NK-92 treated with Interleukin-12 subunit alpha and Interleukin-12 subunit beta, amount 100 ng/mL, for 24 hours (cell line): ENCODE measurements at regions not wholly inside any gene's neighbourhood (a gene's known extent, or its start where the extent isn't known, plus 50 kb on each side); places are given as distances from the start of the nearest gene placed in this dataset.

Source experiments
- DNase-seq: peaks from one replicate; lab custom pipeline; 2025; lab: John Stamatoyannopoulos, UW

DNA sequence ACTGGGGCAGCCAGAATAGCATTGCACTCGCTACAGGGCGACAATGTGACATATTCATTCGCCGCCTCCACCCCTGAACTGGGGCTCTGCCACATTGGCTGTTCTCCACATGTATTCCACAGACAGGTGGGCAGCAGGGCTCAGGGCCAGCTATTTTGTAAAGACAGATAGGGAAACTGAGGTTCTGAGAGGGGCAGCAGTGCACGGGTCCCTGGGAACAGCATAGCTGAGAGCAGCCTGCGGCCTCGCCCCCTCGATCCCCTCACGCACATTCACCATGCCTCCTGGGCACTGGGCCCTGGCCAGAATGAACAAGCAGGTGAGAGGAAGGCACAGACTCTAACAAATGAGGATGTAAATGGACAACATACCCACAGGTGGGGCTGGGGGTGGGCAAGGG lies 75.0 kb upstream of the SPATA12 start:
- no peak for DNase-seq

DNA sequence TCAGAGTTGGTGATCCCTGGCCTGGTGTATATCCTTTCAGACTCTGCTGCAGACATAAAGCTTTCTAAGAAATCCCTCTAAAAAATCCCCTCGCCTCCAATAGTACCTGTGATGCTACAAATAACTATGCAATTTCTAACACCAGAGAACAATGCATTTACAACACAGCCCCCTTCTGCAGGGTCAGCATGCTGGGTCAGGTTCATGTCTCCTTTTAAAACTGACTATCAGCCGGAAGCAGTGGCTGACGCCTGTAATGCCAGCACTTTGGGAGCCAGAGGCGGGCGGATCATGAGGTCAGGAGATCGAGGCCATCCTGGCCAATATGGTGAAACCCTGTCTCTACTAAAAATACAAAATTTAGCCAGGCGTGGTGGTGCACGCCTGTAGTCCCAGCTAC lies 77.0 kb upstream of the SPATA12 start:
- DNase-seq, result no peak

- DNase-seq, result no peak
Observed at GRCh38 chr3:56981445-56982230, 78.8 kb upstream of the SPATA12 start.

DNA sequence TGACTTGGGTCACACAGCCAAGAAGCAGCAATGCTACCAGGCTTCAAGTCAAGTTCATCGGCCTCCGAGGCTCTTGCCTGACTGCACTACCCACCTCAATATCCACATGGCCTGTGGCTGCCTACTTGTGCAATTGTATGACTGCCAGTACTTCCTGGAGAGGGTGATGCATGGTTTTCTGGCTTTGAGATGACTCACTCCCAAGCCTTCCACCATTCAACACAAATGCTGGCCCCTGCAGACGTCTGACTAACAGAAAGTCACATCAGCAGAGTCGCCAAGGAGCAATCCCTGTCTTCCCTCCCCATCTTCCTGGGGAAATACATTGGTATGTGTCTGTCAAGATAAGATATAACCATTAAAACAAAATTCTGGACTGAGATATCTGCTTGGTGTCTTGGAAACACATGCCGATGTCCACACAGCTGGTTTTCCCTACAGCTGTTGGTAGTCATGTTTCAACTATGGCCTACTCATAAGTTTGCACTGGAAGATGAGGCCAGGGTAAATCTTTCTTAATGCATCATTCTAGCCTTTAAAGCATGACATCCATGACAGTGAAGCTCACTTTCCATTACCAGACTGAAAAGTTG lies 79.6 kb upstream of the SPATA12 start:
- DNase-seq, result peak; percentile 61

GRCh38 chr3:56980243-56980642 lies 80.2 kb upstream of the SPATA12 start:
- no peak for DNase-seq

GRCh38 chr3:56979791-56980190 lies 80.7 kb upstream of the SPATA12 start:
- DNase-seq, result no peak

GRCh38 chr3:56977561-56977889 lies 82.9 kb upstream of the SPATA12 start:
- no peak for DNase-seq

DNA sequence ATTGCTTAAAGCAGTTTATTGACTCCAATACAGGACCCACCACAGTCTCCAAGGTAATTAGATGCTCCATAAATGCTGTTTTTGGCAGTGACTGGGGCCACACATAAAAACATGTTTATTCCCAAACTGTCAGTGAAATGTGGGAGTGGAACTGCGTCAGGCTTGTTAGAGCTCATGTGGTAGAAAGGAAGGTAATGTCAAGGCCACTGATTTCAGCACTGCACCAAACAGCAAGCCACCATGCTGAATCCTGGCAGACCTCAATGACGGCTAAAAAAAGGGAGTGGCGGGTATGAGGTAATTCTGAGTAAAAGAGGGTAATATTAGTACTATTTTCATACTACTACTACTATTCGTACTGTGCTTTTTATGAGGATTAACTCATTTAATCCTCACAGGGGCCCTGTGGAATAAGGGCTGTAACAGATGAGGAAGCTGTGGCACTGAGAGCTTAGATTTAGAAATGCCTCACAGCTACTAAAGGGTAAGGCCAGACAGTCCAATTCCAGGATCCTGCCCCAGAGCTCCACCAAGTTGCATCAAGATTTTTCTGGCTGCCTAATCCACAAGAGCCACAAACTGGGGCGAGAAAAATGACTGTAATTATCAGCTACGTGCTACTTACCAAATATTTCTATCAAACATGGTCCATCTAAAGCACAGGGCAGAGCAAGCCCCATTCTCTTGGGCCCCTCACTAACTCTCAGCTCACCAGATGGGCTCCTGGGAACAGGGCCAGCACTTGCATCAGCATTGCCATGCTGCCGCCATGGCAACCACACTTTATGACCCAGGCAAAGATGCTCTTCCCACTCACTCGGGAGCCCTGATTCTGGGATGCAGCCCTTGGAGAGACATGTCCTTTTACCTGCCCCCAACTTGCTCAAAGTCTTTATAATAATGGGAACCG lies 83.6 kb upstream of the SPATA12 start:
- no peak for DNase-seq

GRCh38 chr3:56975567-56975966 lies 84.9 kb upstream of the SPATA12 start:
- no peak for DNase-seq

GRCh38 chr3:56974247-56974930 lies 86.1 kb upstream of the SPATA12 start:
- DNase-seq, result no peak

DNA sequence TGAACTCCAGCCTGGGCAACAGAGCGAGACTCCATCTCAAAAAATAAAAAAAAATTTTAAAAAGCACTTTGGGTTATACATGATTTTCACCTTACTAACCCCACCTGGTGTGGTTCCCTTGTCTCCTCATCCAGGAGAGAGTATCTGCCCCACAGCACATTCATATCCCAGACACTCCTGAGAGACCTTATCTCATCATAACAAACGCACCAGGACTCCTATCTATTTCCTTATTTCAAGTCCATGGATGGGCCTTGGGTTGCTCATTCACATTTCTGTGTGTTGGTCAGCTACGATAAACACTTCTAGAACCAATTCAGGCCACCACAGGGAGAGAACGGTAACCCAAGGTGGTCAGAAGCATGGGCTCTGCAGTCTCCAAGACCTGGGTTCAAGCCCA lies 88.6 kb upstream of the SPATA12 start:
- no peak for DNase-seq

- DNase-seq, result no peak
Observed at GRCh38 chr3:56971261-56971660, 89.2 kb upstream of the SPATA12 start.

- no peak for DNase-seq
Observed at GRCh38 chr3:56970461-56970879, 90.0 kb upstream of the SPATA12 start.

GRCh38 chr3:56969851-56970250 lies 90.6 kb upstream of the SPATA12 start:
- DNase-seq, result no peak

- DNase-seq, result no peak
Observed at GRCh38 chr3:56966509-56966908, 94.0 kb upstream of the SPATA12 start.

DNA sequence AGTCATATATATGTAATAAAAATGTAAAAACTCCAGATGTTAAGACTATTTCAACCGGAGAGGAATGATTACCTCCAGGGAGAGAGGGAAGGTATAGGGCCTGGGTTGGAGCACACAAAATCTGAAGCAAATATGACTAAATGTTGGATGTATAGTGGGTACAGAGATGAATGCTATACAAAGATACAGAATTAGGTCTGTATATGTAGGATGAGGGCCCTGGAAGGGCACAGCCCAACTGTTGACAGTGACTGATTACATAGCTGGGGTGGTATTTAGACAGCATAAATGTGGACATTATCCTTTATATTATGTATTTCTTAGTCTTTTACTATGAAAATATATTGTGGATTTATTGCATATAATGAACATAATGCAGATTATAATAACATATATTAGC lies 94.4 kb upstream of the SPATA12 start:
- DNase-seq, result no peak

DNA sequence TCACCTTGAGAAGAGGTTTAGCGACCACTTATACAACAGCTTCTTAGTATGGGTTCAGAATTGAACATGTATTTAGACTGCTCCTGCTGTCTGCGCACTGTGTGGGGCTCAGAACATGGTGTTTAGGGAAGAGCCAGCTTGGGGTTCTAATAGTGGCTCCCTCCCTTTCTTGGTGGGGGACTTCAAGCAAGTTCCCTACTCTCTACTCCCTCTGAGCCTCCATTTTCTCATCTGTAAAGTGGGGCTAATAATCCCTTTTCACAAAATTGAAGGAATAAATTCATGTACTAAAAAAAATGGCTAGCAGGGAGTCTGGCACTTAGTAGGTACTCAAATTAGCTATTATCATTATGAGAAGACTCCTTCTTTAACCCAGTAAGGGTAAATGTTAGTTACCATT lies 97.5 kb upstream of the SPATA12 start:
- DNase-seq, result no peak

- DNase-seq, result no peak
Observed at GRCh38 chr3:56962206-56962605, 98.3 kb upstream of the SPATA12 start.

DNA sequence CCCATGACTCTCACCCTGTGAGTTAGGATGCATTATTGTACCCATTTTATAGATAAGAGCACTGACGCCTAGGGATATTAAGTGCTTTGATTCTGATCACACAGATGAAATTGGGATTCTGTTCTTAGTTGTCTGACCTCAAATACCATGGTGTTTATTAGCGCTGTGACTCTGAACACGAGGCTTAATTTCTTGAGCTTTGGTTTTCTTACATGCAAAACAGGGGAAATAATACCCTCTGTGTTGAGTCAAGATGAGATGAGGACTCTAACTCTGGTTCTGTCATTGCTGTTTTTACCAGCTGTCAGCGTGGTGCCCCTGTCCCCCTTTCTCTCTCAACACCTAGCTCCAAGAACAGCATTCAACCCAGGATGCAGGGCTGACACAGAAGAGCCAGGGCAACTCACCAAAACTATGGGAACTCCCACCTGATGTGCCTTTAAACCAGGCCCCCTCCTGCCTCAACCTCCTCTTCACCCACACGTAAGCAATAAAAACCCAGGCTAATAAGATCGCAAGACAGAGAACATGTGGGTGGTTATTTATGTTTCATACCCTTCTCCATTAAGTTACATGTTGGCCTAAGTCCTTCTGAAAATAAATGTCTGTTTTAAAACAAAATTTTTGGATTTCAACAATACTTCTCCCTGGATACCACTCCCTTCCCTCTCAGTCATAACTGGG lies 100.1 kb upstream of the SPATA12 start:
- DNase-seq, result no peak

- no peak for DNase-seq
Observed at GRCh38 chr3:56958879-56959278, 101.6 kb upstream of the SPATA12 start.

GRCh38 chr3:56957522-56957921 lies 102.9 kb upstream of the SPATA12 start:
- DNase-seq, result no peak

DNA sequence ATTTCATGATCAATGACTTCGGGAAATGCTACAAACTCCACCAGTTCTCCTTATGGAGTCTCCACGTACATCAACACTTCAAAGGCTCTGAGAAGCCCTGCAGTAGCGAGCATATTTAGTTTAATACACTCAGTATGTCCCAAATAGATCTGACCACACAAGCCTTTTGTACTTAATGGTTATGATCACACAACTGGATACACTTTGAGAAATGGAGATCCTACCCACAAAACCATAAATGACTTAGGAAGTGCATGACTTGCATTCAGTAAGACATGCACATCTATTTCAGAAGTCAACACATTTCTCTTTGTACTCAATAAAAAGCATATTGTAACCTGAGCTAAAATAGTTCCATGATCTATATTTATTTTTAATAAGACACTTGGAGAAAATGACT lies 103.6 kb upstream of the SPATA12 start:
- no peak for DNase-seq
